ENCODE measurements at regions not wholly inside any gene's neighbourhood (a gene's known extent, or its start where the extent isn't known, plus 50 kb on each side); places are given as distances from the start of the nearest gene placed in this dataset.

DNA sequence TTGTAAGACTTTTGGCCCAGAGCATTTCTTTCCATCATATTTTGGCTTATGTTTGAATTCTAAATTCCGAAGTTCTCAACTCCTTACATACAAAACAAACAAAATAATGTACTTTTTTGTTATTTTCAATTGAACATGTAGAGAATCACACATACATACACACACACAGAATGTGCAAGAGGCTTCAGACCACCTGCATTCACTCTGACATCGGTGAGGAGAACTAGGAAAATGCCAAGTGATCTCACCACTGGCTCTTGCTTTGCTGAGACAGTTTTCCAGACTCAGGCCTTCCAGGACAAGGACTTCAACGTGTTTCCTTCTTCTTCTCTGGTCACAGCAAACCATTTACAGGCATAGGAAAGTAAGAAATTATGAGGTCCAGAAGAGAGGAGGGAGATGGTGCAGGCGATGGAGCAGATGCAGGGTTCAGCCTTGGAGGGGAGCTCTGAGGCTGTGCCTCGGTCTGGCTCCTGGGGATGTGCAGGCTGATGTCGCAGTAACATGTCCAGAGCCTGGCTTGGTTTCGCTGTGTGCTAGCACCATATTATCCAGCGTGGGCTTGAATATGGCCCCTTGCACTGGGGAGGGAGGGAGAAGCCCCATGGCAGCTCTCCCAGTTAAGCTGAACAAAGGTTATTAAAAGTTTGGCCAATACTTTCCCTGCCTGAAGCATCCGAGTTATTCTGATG is 93.4 kb downstream of the DACT2 start:
- Histone ChIP-seq H3K4me2 (no peak overlapping the region), H4K20me1 (ENCODE audit: insufficient read depth, poor library complexity, severe bottlenecking) (no peaks in the 10 kb centered on the region), H3K4me3 (no peak overlapping the region), H3K4me1 (ENCODE audit: insufficient read depth) (peaks cover 7% of the 10 kb centered on the region), H3K27ac (peak overlapping the region; percentile 45), H3K27me3 (no peaks in the 10 kb centered on the region), H3K9me3 (ENCODE audit: low read depth) (no peaks in the 10 kb centered on the region), H3K79me2 (no peaks in the 10 kb centered on the region), H3K36me3 (replicated peaks; ENCODE audit: insufficient read depth, low read depth) (no peaks in the 10 kb centered on the region), H3K9me2 (replicated peaks; ENCODE audit: insufficient read depth) (no peaks in the 10 kb centered on the region), H2AFZ (no peak overlapping the region)
- WGBS (ENCODE audit: low lambda C conversion rate, missing lambda C conversion rate): 79% methylated on average over 9 of the region's 9 CpGs
- no peak for DNase-seq (ENCODE audit: low spot score)
- TF ChIP-seq EZH2 (IDR thresholded peaks at IDR 0.05; ENCODE audit: borderline replicate concordance) (no peak), CTCF (IDR thresholded peaks at IDR 0.05; ENCODE audit: poor library complexity) (peak; percentile 9)

DNA sequence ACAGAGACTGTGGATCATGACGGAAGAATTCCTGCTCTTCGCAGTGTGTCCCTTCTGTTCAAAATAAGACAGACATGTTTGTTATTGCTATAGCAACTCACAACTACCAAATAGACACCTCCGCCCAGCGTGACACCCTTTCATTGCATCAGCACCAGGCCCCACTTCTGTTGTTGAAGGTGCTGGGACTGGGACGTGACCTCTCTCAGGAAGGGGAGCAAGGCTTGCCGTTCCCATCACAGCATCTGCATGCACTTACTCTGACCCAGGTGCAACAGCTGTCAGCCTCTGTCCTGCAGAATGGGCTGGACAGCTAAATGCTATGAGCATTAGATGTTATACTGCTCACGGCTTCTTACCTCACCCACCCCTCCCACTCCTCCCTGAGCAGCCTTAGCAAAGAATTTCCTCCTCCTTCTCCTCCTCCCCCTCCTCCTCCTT is 94.1 kb downstream of the DACT2 start:
- Histone ChIP-seq H3K27ac (no peak overlapping the region), H2AFZ (no peak overlapping the region), H4K20me1 (ENCODE audit: insufficient read depth, poor library complexity, severe bottlenecking) (no peaks in the 10 kb centered on the region), H3K36me3 (replicated peaks; ENCODE audit: insufficient read depth, low read depth) (no peaks in the 10 kb centered on the region), H3K4me3 (no peak overlapping the region), H3K79me2 (no peaks in the 10 kb centered on the region), H3K9me3 (ENCODE audit: low read depth) (no peaks in the 10 kb centered on the region), H3K9me2 (replicated peaks; ENCODE audit: insufficient read depth) (no peaks in the 10 kb centered on the region), H3K4me2 (no peak overlapping the region), H3K27me3 (no peaks in the 10 kb centered on the region), H3K4me1 (ENCODE audit: insufficient read depth) (peaks cover 7% of the 10 kb centered on the region)
- no peak for DNase-seq (ENCODE audit: low spot score)
- TF ChIP-seq CTCF (IDR thresholded peaks at IDR 0.05; ENCODE audit: poor library complexity): no peak
- no peak for TF ChIP-seq EZH2phosphoT487 (IDR thresholded peaks at IDR 0.05; ENCODE audit: low read depth, severe bottlenecking, unreplicated experiment)
- no peak for TF ChIP-seq EZH2 (IDR thresholded peaks at IDR 0.05; ENCODE audit: borderline replicate concordance)
- WGBS (ENCODE audit: low lambda C conversion rate, missing lambda C conversion rate): 65% methylated on average over 6 of the region's 7 CpGs

DNA sequence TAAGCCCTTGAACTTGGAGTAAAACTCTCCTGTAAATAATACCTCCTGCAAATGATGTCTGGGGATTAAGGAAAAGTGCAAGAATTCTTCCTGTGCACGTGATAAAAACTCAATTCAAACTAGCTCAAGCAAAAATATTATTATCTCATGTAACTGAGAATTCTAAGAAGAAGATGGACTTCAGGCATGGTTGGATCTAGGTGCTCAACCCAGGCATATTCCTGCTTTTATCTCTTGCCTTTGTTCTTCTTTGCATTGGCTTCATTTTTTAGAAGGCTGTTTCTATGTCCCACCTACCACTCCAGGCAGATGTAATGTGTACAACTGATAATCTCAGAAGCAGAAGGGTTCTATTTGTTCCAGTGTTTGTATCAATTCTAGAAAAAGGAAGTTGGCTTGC is 95.8 kb downstream of the DACT2 start:
- no peak for DNase-seq (ENCODE audit: low spot score)
- no peak overlapping the region for H3K27ac ChIP-seq
- no peaks in the 10 kb centered on the region for H3K36me3 ChIP-seq (replicated peaks; ENCODE audit: insufficient read depth, low read depth)
- H3K4me3 ChIP-seq: no peak overlapping the region
- no peaks in the 10 kb centered on the region for H3K9me3 ChIP-seq (ENCODE audit: low read depth)
- no peak overlapping the region for H2AFZ ChIP-seq
- no peaks in the 10 kb centered on the region for H4K20me1 ChIP-seq (ENCODE audit: insufficient read depth, poor library complexity, severe bottlenecking)
- TF ChIP-seq EZH2 (IDR thresholded peaks at IDR 0.05; ENCODE audit: borderline replicate concordance): no peak
- no peak for TF ChIP-seq CTCF (IDR thresholded peaks at IDR 0.05; ENCODE audit: poor library complexity)
- TF ChIP-seq EZH2phosphoT487 (IDR thresholded peaks at IDR 0.05; ENCODE audit: low read depth, severe bottlenecking, unreplicated experiment): no peak
- H3K27me3 ChIP-seq: no peaks in the 10 kb centered on the region
- H3K9me2 ChIP-seq (replicated peaks; ENCODE audit: insufficient read depth): no peaks in the 10 kb centered on the region
- H3K4me2 ChIP-seq: no peak overlapping the region
- H3K4me1 ChIP-seq (ENCODE audit: insufficient read depth): peaks cover 7% of the 10 kb centered on the region
- no peaks in the 10 kb centered on the region for H3K79me2 ChIP-seq
- 91% methylated on average over 1 of the region's 1 CpG for WGBS (ENCODE audit: low lambda C conversion rate, missing lambda C conversion rate)

All from hepatocyte (in vitro differentiated cells).